GM23248 (cell line): ENCODE measurements at regions not wholly inside any gene's neighbourhood (a gene's known extent, or its start where the extent isn't known, plus 50 kb on each side); places are given as distances from the start of the nearest gene placed in this dataset.

Source experiments
- DNase-seq: peaks from one replicate; pipeline ENCODE4 v3.0.0-alpha.2; 2015
- H2AFZ ChIP-seq: fragments of 200-600 bp; sonication (generic); 2 replicates; pipeline ENCODE4 v1.6.1; 2016; ENCODE audit warnings: antibody characterized with exemption
- H3F3A ChIP-seq: fragments of 200-600 bp; sonication (generic); 2 replicates; pipeline ENCODE4 v1.6.1; 2016; ENCODE audit warnings: mild to moderate bottlenecking, antibody characterized with exemption, mixed run types; ENCODE audit not compliant: insufficient read depth
- H3K27ac ChIP-seq: fragments of 200-600 bp; sonication (generic); 2 replicates; pipeline ENCODE4 v1.5.1; 2016; ENCODE audit warnings: mild to moderate bottlenecking
- H3K27me3 ChIP-seq: fragments of 200-600 bp; sonication (generic); replicated peaks from 2 replicates; pipeline ENCODE4 v1.6.1; 2016; ENCODE audit warnings: mild to moderate bottlenecking; ENCODE audit not compliant: insufficient read depth
- H3K36me3 ChIP-seq: fragments of 200-600 bp; sonication (generic); 2 replicates; pipeline ENCODE4 v1.6.1; 2016; ENCODE audit warnings: low read depth, mild to moderate bottlenecking
- H3K4me1 ChIP-seq: fragments of 200-600 bp; sonication (generic); 2 replicates; pipeline ENCODE4 v1.6.1; 2016; ENCODE audit warnings: mild to moderate bottlenecking; ENCODE audit not compliant: insufficient read depth
- H3K4me2 ChIP-seq: fragments of 200-600 bp; sonication (generic); one replicate; pipeline ENCODE4 v1.6.1; 2016; ENCODE audit warnings: mild to moderate bottlenecking; ENCODE audit not compliant: unreplicated experiment
- H3K4me3 ChIP-seq: fragments of 200-600 bp; sonication (generic); 2 replicates; pipeline ENCODE4 v1.5.1; 2016; ENCODE audit warnings: mild to moderate bottlenecking
- H3K79me2 ChIP-seq: fragments of 200-600 bp; sonication (generic); 2 replicates; pipeline ENCODE4 v1.6.1; 2016; ENCODE audit warnings: mild to moderate bottlenecking; ENCODE audit not compliant: insufficient read depth
- H3K9ac ChIP-seq: fragments of 200-600 bp; sonication (generic); 2 replicates; pipeline ENCODE4 v1.6.1; 2016; ENCODE audit warnings: mild to moderate bottlenecking
- H3K9me2 ChIP-seq: fragments of 200-600 bp; sonication (generic); 2 replicates; pipeline ENCODE4 v1.6.1; 2016; ENCODE audit warnings: mixed run types, mild to moderate bottlenecking, moderate library complexity; ENCODE audit not compliant: insufficient read depth
- H3K9me3 ChIP-seq: fragments of 200-600 bp; sonication (generic); one replicate; pipeline ENCODE4 v1.6.1; 2017; ENCODE audit warnings: low read depth
- H4K20me1 ChIP-seq: fragments of 200-600 bp; sonication (generic); 2 replicates; pipeline ENCODE4 v1.6.0; 2016; ENCODE audit not compliant: insufficient read depth
- EZH2 ChIP-seq: fragments of 200-600 bp; sonication (generic); IDR thresholded peaks from 2 replicates; pipeline ENCODE4 v1.6.1; 2018; ENCODE audit warnings: antibody characterized with exemption, mild to moderate bottlenecking; ENCODE audit not compliant: insufficient read depth, poor library complexity, severe bottlenecking
- EZH2phosphoT487 ChIP-seq: fragments of 200-600 bp; sonication (generic); IDR thresholded peaks from 2 replicates; pipeline ENCODE4 v1.6.1; 2018; ENCODE audit warnings: antibody characterized with exemption, moderate library complexity, mild to moderate bottlenecking, low read depth; ENCODE audit not compliant: insufficient read depth
- WGBS, 2 experiments: methylation state at CpG; one replicate each; pipeline ENCODE4 v1.1.6; 2015 to 2017; ENCODE audit warnings: low lambda C conversion rate in 2 of 2, low coverage in 1 of 2; ENCODE audit errors: missing lambda C conversion rate in 2 of 2; 5-methylcytosine and 5-hydroxymethylcytosine counted together
- in situ Hi-C: fragments of 300-500 bp; cut with MboI; formaldehyde crosslinking; loops from 2 replicates; pipeline ENCODE4 v1.15.0; 2020

DNA sequence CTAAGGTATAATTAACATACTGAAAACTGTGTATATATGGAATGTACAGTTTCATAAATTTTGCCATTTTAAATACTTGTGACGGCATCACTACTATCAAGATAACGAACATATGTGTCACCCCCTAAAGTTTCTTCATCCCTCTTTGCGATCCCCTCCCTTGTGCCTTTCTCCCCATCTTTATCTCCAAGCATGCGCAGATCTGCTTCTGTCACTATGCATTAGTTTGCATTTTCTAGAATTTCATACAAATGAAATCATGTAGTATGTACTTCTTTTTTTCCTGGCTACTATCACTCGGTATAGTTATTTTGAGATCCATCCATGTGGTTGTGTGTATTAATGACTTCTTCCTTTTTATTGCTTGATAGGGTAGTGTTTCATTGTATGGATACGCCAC lies 154.9 kb downstream of the ZNF648 start:
- no peaks in the 10 kb centered on the region for H3K9me2 ChIP-seq
- no peaks in the 10 kb centered on the region for H3K27me3 ChIP-seq
- WGBS, 2 experiments, result 32 to 33% methylated on average over 6 of the region's 6 CpGs
- no peaks in the 10 kb centered on the region for H4K20me1 ChIP-seq
- no peak overlapping the region for H3K4me2 ChIP-seq
- no peaks in the 10 kb centered on the region for H3K79me2 ChIP-seq
- H3F3A ChIP-seq, result no peaks in the 10 kb centered on the region
- no peak for DNase-seq
- H3K9me3 ChIP-seq, result no peaks in the 10 kb centered on the region
- no peak overlapping the region for H3K9ac ChIP-seq
- TF ChIP-seq EZH2phosphoT487 (no peak), EZH2 (no peak)
- no peak overlapping the region for H3K27ac ChIP-seq
- no peak overlapping the region for H3K4me3 ChIP-seq
- no peak overlapping the region for H2AFZ ChIP-seq
- no peaks in the 10 kb centered on the region for H3K36me3 ChIP-seq
- no peaks in the 10 kb centered on the region for H3K4me1 ChIP-seq
- in situ Hi-C loops, result no loop called here

DNA sequence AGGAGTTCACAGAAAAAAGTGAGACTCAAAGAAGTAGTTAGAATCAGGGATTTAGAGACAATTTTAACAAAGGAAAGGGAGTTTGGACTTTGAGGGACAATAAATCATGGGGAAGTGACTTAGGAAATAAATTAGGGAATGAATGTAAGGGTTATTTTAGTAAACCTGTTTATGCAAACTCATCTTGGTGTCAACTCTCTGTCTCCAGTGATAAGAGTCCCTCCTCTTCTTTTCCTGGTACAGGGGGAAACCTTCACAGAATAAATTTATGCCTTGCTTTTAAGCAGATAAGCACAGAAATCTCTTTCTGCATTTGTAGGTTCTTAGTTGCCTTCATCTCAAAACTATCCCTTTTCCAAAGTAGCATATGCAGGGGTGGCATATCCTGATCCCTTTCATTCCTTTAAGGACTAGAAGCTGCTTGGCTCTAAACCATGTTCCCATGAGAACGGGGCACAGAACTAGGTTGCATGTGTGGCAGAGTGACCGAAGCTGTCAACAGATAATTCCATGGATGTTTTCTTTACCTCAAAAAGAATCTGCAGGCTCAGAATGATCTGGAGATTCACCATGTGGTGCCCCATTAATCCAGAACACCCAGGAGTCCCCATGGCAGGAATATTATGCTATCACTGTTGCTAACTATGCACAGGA lies 155.4 kb downstream of the ZNF648 start:
- 22 to 26% methylated on average over 2 of the region's 2 CpGs for WGBS, 2 experiments
- no peaks in the 10 kb centered on the region for H3K4me1 ChIP-seq
- H3K4me3 ChIP-seq, result no peak overlapping the region
- H3K79me2 ChIP-seq, result no peaks in the 10 kb centered on the region
- no peaks in the 10 kb centered on the region for H3K9me3 ChIP-seq
- no peaks in the 10 kb centered on the region for H3K27me3 ChIP-seq
- H4K20me1 ChIP-seq, result no peaks in the 10 kb centered on the region
- H2AFZ ChIP-seq, result no peak overlapping the region
- no peak overlapping the region for H3K9ac ChIP-seq
- no peaks in the 10 kb centered on the region for H3K36me3 ChIP-seq
- no peak for TF ChIP-seq EZH2phosphoT487
- TF ChIP-seq EZH2, result no peak
- in situ Hi-C loops, result no loop called here
- DNase-seq, result no peak
- no peaks in the 10 kb centered on the region for H3K9me2 ChIP-seq
- no peak overlapping the region for H3K4me2 ChIP-seq
- no peak overlapping the region for H3K27ac ChIP-seq
- H3F3A ChIP-seq, result no peaks in the 10 kb centered on the region

DNA sequence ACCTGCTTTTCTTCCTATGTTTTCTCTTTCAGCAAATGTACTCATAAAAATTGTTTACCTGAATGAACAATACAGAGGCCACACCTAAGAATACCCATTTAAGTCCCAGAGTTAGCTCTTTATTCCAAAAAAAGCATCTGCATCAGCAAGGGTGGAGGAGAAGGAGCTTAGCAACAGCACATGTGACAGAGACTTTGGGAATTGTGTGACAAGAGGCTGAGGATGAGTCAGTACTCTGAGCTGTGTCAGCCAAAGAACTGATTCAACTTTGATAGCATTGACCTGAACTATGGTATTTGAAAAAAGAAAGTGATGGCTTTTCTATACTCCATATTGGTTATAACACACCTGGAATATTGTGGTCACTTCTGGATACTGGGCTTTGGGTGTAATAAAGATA lies 162.7 kb downstream of the ZNF648 start:
- H3K9me3 ChIP-seq, result no peaks in the 10 kb centered on the region
- H3F3A ChIP-seq, result no peaks in the 10 kb centered on the region
- in situ Hi-C loops, result no loop called here
- no peaks in the 10 kb centered on the region for H3K79me2 ChIP-seq
- H3K9me2 ChIP-seq, result no peaks in the 10 kb centered on the region
- no peak overlapping the region for H3K9ac ChIP-seq
- DNase-seq, result no peak
- H3K4me3 ChIP-seq, result no peak overlapping the region
- H2AFZ ChIP-seq, result no peak overlapping the region
- H4K20me1 ChIP-seq, result no peaks in the 10 kb centered on the region
- H3K27me3 ChIP-seq, result no peaks in the 10 kb centered on the region
- H3K4me1 ChIP-seq, result no peaks in the 10 kb centered on the region
- no peaks in the 10 kb centered on the region for H3K36me3 ChIP-seq
- TF ChIP-seq EZH2phosphoT487, result no peak
- no peak for TF ChIP-seq EZH2
- H3K4me2 ChIP-seq, result no peak overlapping the region
- no peak overlapping the region for H3K27ac ChIP-seq

DNA sequence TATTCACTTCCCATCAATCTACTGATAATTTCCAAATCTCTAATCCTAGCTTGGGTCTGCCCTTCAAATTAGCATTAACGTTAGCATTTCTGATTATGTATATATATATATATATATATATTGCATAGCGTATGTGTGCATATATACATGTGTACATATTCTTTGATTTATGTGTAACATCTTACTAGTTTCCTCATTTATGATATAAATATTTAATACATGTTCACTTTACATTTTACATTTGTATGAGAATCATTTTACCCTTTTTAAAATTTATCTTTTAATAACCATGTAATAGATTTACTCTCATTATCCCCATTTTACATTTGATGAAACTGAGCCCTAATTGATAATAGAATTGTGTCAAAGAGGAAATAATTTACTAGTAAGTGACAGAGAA lies 164.7 kb downstream of the ZNF648 start:
- no peaks in the 10 kb centered on the region for H3K36me3 ChIP-seq
- no peaks in the 10 kb centered on the region for H3K79me2 ChIP-seq
- H3K4me3 ChIP-seq, result no peak overlapping the region
- H3F3A ChIP-seq, result no peaks in the 10 kb centered on the region
- H3K9me3 ChIP-seq, result no peaks in the 10 kb centered on the region
- in situ Hi-C loops, result no loop called here
- H2AFZ ChIP-seq, result no peak overlapping the region
- no peaks in the 10 kb centered on the region for H3K9me2 ChIP-seq
- H3K4me2 ChIP-seq, result no peak overlapping the region
- TF ChIP-seq EZH2phosphoT487, result no peak
- no peak for TF ChIP-seq EZH2
- no peaks in the 10 kb centered on the region for H3K27me3 ChIP-seq
- WGBS, 2 experiments, result 31 to 49% methylated on average over 2 of the region's 2 CpGs
- no peak for DNase-seq
- H3K9ac ChIP-seq, result no peak overlapping the region
- H3K4me1 ChIP-seq, result no peaks in the 10 kb centered on the region
- no peaks in the 10 kb centered on the region for H4K20me1 ChIP-seq
- H3K27ac ChIP-seq, result no peak overlapping the region

DNA sequence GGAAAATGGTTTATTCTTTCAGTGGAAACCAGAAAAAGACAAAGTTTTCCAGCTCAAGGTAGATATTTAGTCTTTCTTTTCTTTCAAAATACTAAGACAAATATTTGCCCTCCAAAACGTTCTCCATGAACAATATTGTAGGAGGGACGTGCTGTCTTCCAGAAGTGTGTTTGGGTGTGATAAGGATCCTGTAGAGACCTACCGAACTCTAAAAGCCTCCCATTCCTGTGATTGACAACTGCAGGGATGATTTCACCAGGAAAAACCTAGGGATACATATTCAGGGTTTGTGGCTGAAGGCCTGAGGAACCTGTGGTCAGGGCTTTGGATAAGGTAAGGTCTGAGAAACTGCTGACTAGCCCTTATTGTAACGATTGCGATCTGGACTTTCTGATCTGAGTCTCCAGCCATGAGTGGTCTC lies 167.1 kb downstream of the ZNF648 start:
- TF ChIP-seq EZH2 (no peak), EZH2phosphoT487 (no peak)
- no peaks in the 10 kb centered on the region for H4K20me1 ChIP-seq
- no peak for DNase-seq
- H3K27ac ChIP-seq, result no peak overlapping the region
- no peaks in the 10 kb centered on the region for H3K4me1 ChIP-seq
- no peak overlapping the region for H3K4me2 ChIP-seq
- H3K9ac ChIP-seq, result no peak overlapping the region
- 24 to 32% methylated on average over 5 of the region's 5 CpGs for WGBS, 2 experiments
- H3K36me3 ChIP-seq, result no peaks in the 10 kb centered on the region
- no peaks in the 10 kb centered on the region for H3K9me2 ChIP-seq
- H3K27me3 ChIP-seq, result no peaks in the 10 kb centered on the region
- H3K9me3 ChIP-seq, result no peaks in the 10 kb centered on the region
- no peaks in the 10 kb centered on the region for H3K79me2 ChIP-seq
- H2AFZ ChIP-seq, result no peak overlapping the region
- H3K4me3 ChIP-seq, result no peak overlapping the region
- H3F3A ChIP-seq, result no peaks in the 10 kb centered on the region
- in situ Hi-C loops, result no loop called here
